H9 (cell line): ENCODE measurements at regions not wholly inside any gene's neighbourhood (a gene's known extent, or its start where the extent isn't known, plus 50 kb on each side); places are given as distances from the start of the nearest gene placed in this dataset.

ENCODE experiments used
- DNase-seq: peaks from one replicate; pipeline ENCODE4 v3.0.0-alpha.2; 2017
- H2AFZ ChIP-seq: one replicate; pipeline ENCODE4 v1.6.1; 2013; ENCODE audit warnings: mild to moderate bottlenecking, low read length, control low read depth, moderate library complexity
- H2AK5ac ChIP-seq: 2 replicates; pipeline ENCODE4 v1.6.1; 2013; ENCODE audit warnings: low read length, control low read depth, mixed read lengths; ENCODE audit not compliant: insufficient read length
- H2BK120ac ChIP-seq: one replicate; pipeline ENCODE4 v1.6.1; 2013; ENCODE audit warnings: low read depth, mild to moderate bottlenecking, low read length, control low read depth, inconsistent platforms; ENCODE audit not compliant: poor library complexity, severe bottlenecking
- H2BK12ac ChIP-seq: 2 replicates; pipeline ENCODE4 v1.6.1; 2013; ENCODE audit warnings: low read length, control low read depth, mixed read lengths, low read depth; ENCODE audit not compliant: insufficient read length
- H2BK15ac ChIP-seq: 2 replicates; pipeline ENCODE4 v1.6.1; 2013; ENCODE audit warnings: low read depth, low read length, control low read depth
- H2BK20ac ChIP-seq: one replicate; pipeline ENCODE4 v1.6.1; 2013; ENCODE audit warnings: low read depth, mild to moderate bottlenecking, low read length, control low read depth, inconsistent platforms; ENCODE audit not compliant: poor library complexity, severe bottlenecking
- H2BK5ac ChIP-seq: 2 replicates; pipeline ENCODE4 v1.6.1; 2013; ENCODE audit warnings: low read length, control low read depth, mixed read lengths; ENCODE audit not compliant: insufficient read length
- H3K14ac ChIP-seq: 2 replicates; pipeline ENCODE4 v1.6.1; 2013; ENCODE audit warnings: low read length, control low read depth; ENCODE audit not compliant: insufficient read depth
- H3K18ac ChIP-seq: 2 replicates; pipeline ENCODE4 v1.6.1; 2013; ENCODE audit warnings: low read depth, mild to moderate bottlenecking, mixed read lengths, low read length, control low read depth; ENCODE audit not compliant: insufficient read length
- H3K23ac ChIP-seq: 2 replicates; pipeline ENCODE4 v1.6.1; 2013; ENCODE audit warnings: low read length, control low read depth, mixed read lengths, low read depth; ENCODE audit not compliant: insufficient read length
- H3K23me2 ChIP-seq: 2 replicates; pipeline ENCODE4 v1.6.1; 2013; ENCODE audit warnings: low read depth, mild to moderate bottlenecking, mixed read lengths, low read length, control low read depth; ENCODE audit not compliant: insufficient read length, poor library complexity, severe bottlenecking
- H3K27ac ChIP-seq: 2 replicates; pipeline ENCODE4 v1.5.1; 2013; ENCODE audit warnings: low read length, control low read depth, mixed read lengths, low read depth; ENCODE audit not compliant: insufficient read length
- H3K27me3 ChIP-seq: 2 replicates; pipeline ENCODE4 v1.6.1; 2013; ENCODE audit warnings: low read length, control low read depth, inconsistent platforms; ENCODE audit not compliant: insufficient read depth
- H3K4ac ChIP-seq: 2 replicates; pipeline ENCODE4 v1.6.1; 2013; ENCODE audit warnings: low read depth, mild to moderate bottlenecking, control low read depth, inconsistent platforms, low read length, moderate library complexity
- H3K4me1 ChIP-seq: 2 replicates; pipeline ENCODE4 v1.6.1; 2013; ENCODE audit warnings: low read length, control low read depth, inconsistent platforms; ENCODE audit not compliant: insufficient read depth
- H3K4me2 ChIP-seq: 2 replicates; pipeline ENCODE4 v1.6.1; 2013; ENCODE audit warnings: low read length, control low read depth, mixed read lengths; ENCODE audit not compliant: insufficient read length, insufficient read depth
- H3K56ac ChIP-seq: 2 replicates; pipeline ENCODE4 v1.6.1; 2013; ENCODE audit warnings: low read depth, mild to moderate bottlenecking, mixed read lengths, low read length, control low read depth; ENCODE audit not compliant: insufficient read length
- H3K79me1 ChIP-seq: 2 replicates; pipeline ENCODE4 v1.6.1; 2013; ENCODE audit warnings: low read depth, mild to moderate bottlenecking, moderate library complexity, low read length, control low read depth, inconsistent platforms; ENCODE audit not compliant: insufficient read depth, poor library complexity, severe bottlenecking
- H3K79me2 ChIP-seq: 2 replicates; pipeline ENCODE4 v1.6.1; 2013; ENCODE audit warnings: low read length, control low read depth, inconsistent platforms; ENCODE audit not compliant: insufficient read depth
- H3K9ac ChIP-seq: 2 replicates; pipeline ENCODE4 v1.6.1; 2013; ENCODE audit warnings: low read length, control low read depth, mixed read lengths; ENCODE audit not compliant: insufficient read length; ENCODE audit errors: extremely low read depth
- H3K9me3 ChIP-seq: one replicate; pipeline ENCODE4 v1.6.1; 2013; ENCODE audit warnings: low read depth, low read length, inconsistent platforms; ENCODE audit not compliant: control insufficient read depth
- H3T11ph ChIP-seq: one replicate; pipeline ENCODE4 v1.6.1; 2013; ENCODE audit warnings: mild to moderate bottlenecking, low read length, control low read depth, inconsistent platforms
- H4K20me1 ChIP-seq: one replicate; pipeline ENCODE4 v1.6.1; 2013; ENCODE audit not compliant: control insufficient read depth, insufficient read length, insufficient read depth
- H4K5ac ChIP-seq: 2 replicates; pipeline ENCODE4 v1.6.1; 2013; ENCODE audit warnings: low read depth, mild to moderate bottlenecking, mixed read lengths, low read length, control low read depth; ENCODE audit not compliant: insufficient read length
- H4K8ac ChIP-seq: replicated peaks from 2 replicates; pipeline ENCODE4 v1.6.1; 2013; ENCODE audit warnings: low read length, control low read depth, mixed read lengths, low read depth; ENCODE audit not compliant: insufficient read length
- H4K91ac ChIP-seq: 2 replicates; pipeline ENCODE4 v1.6.1; 2013; ENCODE audit warnings: low read depth, mild to moderate bottlenecking, moderate library complexity, mixed read lengths, low read length, control low read depth; ENCODE audit not compliant: insufficient read length
- H3K27ac Mint-ChIP-seq, 3 experiments: 2 replicates in 2 of 3; 3 replicates in 1 of 3; pipeline ENCODE4 v1.8.0; 2020 to 2021; ENCODE audit warnings: mixed read lengths in 3 of 3, mild to moderate bottlenecking in 1 of 3, moderate library complexity in 1 of 3
- H3K27me3 Mint-ChIP-seq: 2 replicates; pipeline ENCODE4 v1.8.0; 2021; ENCODE audit warnings: low read depth, mild to moderate bottlenecking, moderate library complexity, mixed read lengths
- H3K36me3 Mint-ChIP-seq, 3 experiments: 2 replicates in 2 of 3; 3 replicates in 1 of 3; pipeline ENCODE4 v1.8.0; 2020 to 2021; ENCODE audit warnings: low read depth in 3 of 3, mixed read lengths in 3 of 3; ENCODE audit not compliant: insufficient read depth in 1 of 3
- H3K4me1 Mint-ChIP-seq, 2 experiments: 2 replicates each; pipeline ENCODE4 v1.8.0; 2020; ENCODE audit warnings: mixed read lengths in 2 of 2
- H3K4me3 Mint-ChIP-seq, 2 experiments: 2 replicates in 1 of 2; 3 replicates in 1 of 2; pipeline ENCODE4 v1.8.0; 2020 to 2021; ENCODE audit warnings: mild to moderate bottlenecking in 2 of 2, mixed read lengths in 2 of 2, moderate library complexity in 1 of 2
- H3K9me3 Mint-ChIP-seq, 2 experiments: 2 replicates in 1 of 2; 3 replicates in 1 of 2; pipeline ENCODE4 v1.8.0; 2020; ENCODE audit warnings: mild to moderate bottlenecking in 2 of 2, mixed read lengths in 2 of 2, moderate library complexity in 1 of 2
- WGBS: extraction: QIAGEN DNeasy Blood & Tissue Kit; methylation state at CpG from one replicate; pipeline ENCODE4 v1.1.7; 2013; ENCODE audit warnings: missing lambda C conversion rate, low lambda C conversion rate, mixed read lengths; ENCODE audit not compliant: insufficient read length; ENCODE audit errors: extremely low coverage; 5-methylcytosine and 5-hydroxymethylcytosine counted together
- TF ChIP-seq, protein P1 (sequence below): fragments of 200-600 bp; sonication (generic); conservative IDR thresholded peaks from 3 replicates; pipeline ENCODE4 v1.8.0; 2021; ENCODE audit warnings: antibody characterized with exemption, mild to moderate bottlenecking

GRCh38 chr15:31499953-31500765 lies 173.5 kb downstream of the KLF13 start:
- WGBS = no CpG with 5 or more reads among the region's 23 CpGs
- H3K36me3 Mint-ChIP-seq = no peaks in the 10 kb centered on the region
- Histone ChIP-seq H3K79me2 (no peaks in the 10 kb centered on the region), H4K5ac (no peak overlapping the region), H3K4me2 (no peak overlapping the region), H3T11ph (no peak overlapping the region), H4K91ac (no peak overlapping the region), H2BK20ac (no peak overlapping the region), H3K27me3 (no peaks in the 10 kb centered on the region), H2BK5ac (no peak overlapping the region), H3K18ac (no peak overlapping the region), H3K23ac (no peak overlapping the region), H3K23me2 (no peaks in the 10 kb centered on the region), H2AFZ (no peak overlapping the region), H3K4me1 (no peaks in the 10 kb centered on the region), H2BK12ac (no peak overlapping the region), H4K8ac (no peak overlapping the region), H3K14ac (no peak overlapping the region), H2AK5ac (no peak overlapping the region), H3K56ac (no peak overlapping the region), H3K27ac (no peak overlapping the region), H2BK15ac (no peak overlapping the region), H3K9ac (no peak overlapping the region), H3K9me3 (no peaks in the 10 kb centered on the region), H2BK120ac (no peak overlapping the region), H3K4ac (no peak overlapping the region), H3K79me1 (no peaks in the 10 kb centered on the region), H4K20me1 (no peaks in the 10 kb centered on the region)
- peaks cover 2 to 7% of the 10 kb centered on the region in 2 experiments; a peak in 2 of 4 replicates for H3K4me1 Mint-ChIP-seq
- TF ChIP-seq, protein P1, sequence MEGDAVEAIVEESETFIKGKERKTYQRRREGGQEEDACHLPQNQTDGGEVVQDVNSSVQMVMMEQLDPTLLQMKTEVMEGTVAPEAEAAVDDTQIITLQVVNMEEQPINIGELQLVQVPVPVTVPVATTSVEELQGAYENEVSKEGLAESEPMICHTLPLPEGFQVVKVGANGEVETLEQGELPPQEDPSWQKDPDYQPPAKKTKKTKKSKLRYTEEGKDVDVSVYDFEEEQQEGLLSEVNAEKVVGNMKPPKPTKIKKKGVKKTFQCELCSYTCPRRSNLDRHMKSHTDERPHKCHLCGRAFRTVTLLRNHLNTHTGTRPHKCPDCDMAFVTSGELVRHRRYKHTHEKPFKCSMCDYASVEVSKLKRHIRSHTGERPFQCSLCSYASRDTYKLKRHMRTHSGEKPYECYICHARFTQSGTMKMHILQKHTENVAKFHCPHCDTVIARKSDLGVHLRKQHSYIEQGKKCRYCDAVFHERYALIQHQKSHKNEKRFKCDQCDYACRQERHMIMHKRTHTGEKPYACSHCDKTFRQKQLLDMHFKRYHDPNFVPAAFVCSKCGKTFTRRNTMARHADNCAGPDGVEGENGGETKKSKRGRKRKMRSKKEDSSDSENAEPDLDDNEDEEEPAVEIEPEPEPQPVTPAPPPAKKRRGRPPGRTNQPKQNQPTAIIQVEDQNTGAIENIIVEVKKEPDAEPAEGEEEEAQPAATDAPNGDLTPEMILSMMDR = no peak
- no peaks in the 10 kb centered on the region for H3K9me3 Mint-ChIP-seq
- H3K27me3 Mint-ChIP-seq = no peaks in the 10 kb centered on the region
- peak; percentile 23 for DNase-seq
- peak overlapping the region in 2 of 3 experiments; percentile 22 to 64; a peak in 1 of 7 replicates for H3K27ac Mint-ChIP-seq
- H3K4me3 Mint-ChIP-seq = no peak overlapping the region
